Ovary (tissue), 3 donors: ENCODE measurements at regions not wholly inside any gene's neighbourhood (a gene's known extent, or its start where the extent isn't known, plus 50 kb on each side); places are given as distances from the start of the nearest gene placed in this dataset.

Experiments used
- CTCF ChIP-seq, 3 donors: fragments of 450-650 bp in 2 of 3; fragments of 200-600 bp in 1 of 3; IDR thresholded peaks; one replicate each; pipeline versions ENCODE4 v1.5.1 to v1.8.0; 2016 to 2022; ENCODE audit warnings: antibody characterized with exemption in 3 of 3, mild to moderate bottlenecking in 1 of 3
- EP300 ChIP-seq: sonication (generic); formaldehyde crosslinking; IDR thresholded peaks from one replicate; pipeline ENCODE4 v1.6.1; 2017; ENCODE audit warnings: antibody characterized with exemption
- donor health status: DM: no; HTN: no; CAD: no.

- TF ChIP-seq EP300 = no peak
- TF ChIP-seq CTCF (IDR thresholded peaks at IDR 0.05) = no peak
Measured at GRCh38 chr16:64846966-64847365, 274.9 kb downstream of the CDH11 start.
